PC-9 (cell line): ENCODE measurements at regions not wholly inside any gene's neighbourhood (a gene's known extent, or its start where the extent isn't known, plus 50 kb on each side); places are given as distances from the start of the nearest gene placed in this dataset.

ENCODE experiments used
- BruUV-seq: library from RNA; stranded (reverse); fragments of 400-500 nt; replicated peaks from 2 replicates; lab custom pipeline; 2021; lab: Mats Ljungman, UMichigan
- CTCF ChIA-PET: fragments of 300-600 bp; sonication (Branson Sonifier 250); formaldehyde crosslinking; loops from one replicate; lab custom pipeline; 2022; ENCODE audit warnings: antibody characterized with exemption; lab: Charles Lee
- POLR2A ChIA-PET: fragments of 300-600 bp; sonication (Branson Sonifier 250); formaldehyde crosslinking; loops from one replicate; lab custom pipeline; 2022; ENCODE audit warnings: antibody characterized with exemption; ENCODE audit not compliant: unreplicated experiment; lab: Charles Lee
- DNase-seq, 2 experiments: peaks; one replicate each; pipeline versions ENCODE4 v3.0.0 to v3.0.0-alpha.2; 2015 to 2022; ENCODE audit warnings: mixed read lengths in 1 of 2
- H2AFZ ChIP-seq: fragments of 200-600 bp; sonication (generic); 2 replicates; pipeline ENCODE4 v1.8.1; 2017; ENCODE audit warnings: antibody characterized with exemption
- H3F3A ChIP-seq: fragments of 200-600 bp; sonication (generic); 2 replicates; pipeline ENCODE4 v1.8.1; 2017; ENCODE audit warnings: antibody characterized with exemption, mild to moderate bottlenecking, low read depth; ENCODE audit not compliant: insufficient read depth
- H3K27ac ChIP-seq: fragments of 200-600 bp; sonication (generic); 2 replicates; pipeline ENCODE4 v1.6.1; 2016; ENCODE audit warnings: mixed run types
- H3K27me3 ChIP-seq: fragments of 200-600 bp; sonication (generic); 2 replicates; pipeline ENCODE4 v1.6.1; 2016; ENCODE audit warnings: low read depth, mixed run types; ENCODE audit not compliant: insufficient read depth
- H3K36me3 ChIP-seq: fragments of 200-600 bp; sonication (generic); 2 replicates; pipeline ENCODE4 v1.6.1; 2016; ENCODE audit warnings: low read depth, mixed run types
- H3K4me1 ChIP-seq: fragments of 200-600 bp; sonication (generic); replicated peaks from 2 replicates; pipeline ENCODE4 v1.6.1; 2016; ENCODE audit warnings: mixed run types; ENCODE audit not compliant: insufficient read depth
- H3K4me2 ChIP-seq: fragments of 200-600 bp; sonication (generic); 2 replicates; pipeline ENCODE4 v1.6.1; 2017; ENCODE audit warnings: mixed run types
- H3K4me3 ChIP-seq: fragments of 200-600 bp; sonication (generic); 2 replicates; pipeline ENCODE4 v1.6.1; 2016; ENCODE audit warnings: mixed run types
- H3K79me2 ChIP-seq: fragments of 200-600 bp; sonication (generic); 2 replicates; pipeline ENCODE4 v1.6.1; 2017; ENCODE audit warnings: low read depth, mixed run types
- H3K9me2 ChIP-seq: fragments of 200-600 bp; sonication (generic); 2 replicates; pipeline ENCODE4 v1.8.1; 2017; ENCODE audit warnings: mild to moderate bottlenecking; ENCODE audit not compliant: insufficient read depth
- H3K9me3 ChIP-seq: fragments of 200-600 bp; sonication (generic); 2 replicates; pipeline ENCODE4 v1.8.1; 2016; ENCODE audit warnings: low read depth; ENCODE audit not compliant: insufficient read depth
- H4K20me1 ChIP-seq: fragments of 200-600 bp; sonication (generic); 2 replicates; pipeline ENCODE4 v1.8.1; 2017; ENCODE audit not compliant: insufficient read depth
- CTCF ChIP-seq: fragments of 200-600 bp; sonication (generic); conservative IDR thresholded peaks from 2 replicates; pipeline ENCODE4 v1.6.1; 2017; ENCODE audit warnings: mixed run types, antibody characterized with exemption, mild to moderate bottlenecking, moderate library complexity
- EZH2 ChIP-seq: fragments of 200-600 bp; sonication (generic); IDR thresholded peaks from 2 replicates; pipeline ENCODE4 v1.8.0; 2017; ENCODE audit warnings: antibody characterized with exemption, low read depth
- intact Hi-C: fragments of 100-400 bp; cut with micrococcal nuclease; formaldehyde crosslinking; loops from one replicate; pipeline ENCODE4 v1.10.0; 2022; ENCODE audit not compliant: unreplicated experiment

DNA sequence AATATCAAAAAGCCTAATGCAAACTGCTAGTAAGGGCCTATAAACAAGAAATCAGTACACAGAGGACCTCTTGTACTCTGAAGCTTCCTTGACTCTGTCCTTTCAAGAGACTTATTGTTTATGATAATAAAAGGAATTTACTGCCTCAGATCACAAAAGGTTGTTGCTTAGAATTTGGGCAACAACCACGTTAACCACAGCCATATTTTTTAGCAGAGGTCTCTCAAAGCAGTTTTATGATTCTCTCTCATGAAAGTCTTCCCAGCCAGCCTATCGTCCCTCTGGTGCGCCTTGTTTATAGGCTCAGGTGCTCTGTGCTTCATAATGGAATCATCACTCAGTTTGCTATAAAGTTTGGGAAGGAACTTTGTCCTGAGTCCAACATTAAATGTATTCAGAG is 270.6 kb downstream of the RCHY1 start:
- Histone ChIP-seq H3K4me3 (no peak overlapping the region), H3K27me3 (no peaks in the 10 kb centered on the region), H3F3A (peaks cover 5% of the 10 kb centered on the region; the same call in 1 of the 2 replicates), H3K36me3 (no peaks in the 10 kb centered on the region), H3K79me2 (no peaks in the 10 kb centered on the region), H2AFZ (no peak overlapping the region), H3K9me3 (no peaks in the 10 kb centered on the region), H3K4me1 (peaks cover 10% of the 10 kb centered on the region), H4K20me1 (no peaks in the 10 kb centered on the region), H3K9me2 (no peaks in the 10 kb centered on the region), H3K27ac (no peak overlapping the region), H3K4me2 (no peak overlapping the region)
- BruUV-seq: no TSS peak
- ChIA-PET CTCF (no interaction called here), POLR2A (no interaction called here)
- intact Hi-C loops: no loop called here
- DNase-seq: no peak
- TF ChIP-seq CTCF (no peak), EZH2 (no peak)

GRCh38 chr4:75235359-75235951 is 278.7 kb downstream of the RCHY1 start:
- Histone ChIP-seq H3K4me1 (no peaks in the 10 kb centered on the region), H3K36me3 (no peaks in the 10 kb centered on the region), H3K9me3 (no peaks in the 10 kb centered on the region), H3K27me3 (no peaks in the 10 kb centered on the region), H3K27ac (no peak overlapping the region), H3K9me2 (no peaks in the 10 kb centered on the region), H3F3A (no peaks in the 10 kb centered on the region), H3K4me2 (no peak overlapping the region), H3K79me2 (no peaks in the 10 kb centered on the region), H3K4me3 (no peak overlapping the region), H4K20me1 (no peaks in the 10 kb centered on the region), H2AFZ (no peak overlapping the region)
- POLR2A ChIA-PET: no interaction called here
- CTCF ChIA-PET: no interaction called here
- intact Hi-C loops: no loop called here
- TF ChIP-seq EZH2: no peak
- no peak for TF ChIP-seq CTCF
- DNase-seq: no peak
- no TSS peak for BruUV-seq

DNA sequence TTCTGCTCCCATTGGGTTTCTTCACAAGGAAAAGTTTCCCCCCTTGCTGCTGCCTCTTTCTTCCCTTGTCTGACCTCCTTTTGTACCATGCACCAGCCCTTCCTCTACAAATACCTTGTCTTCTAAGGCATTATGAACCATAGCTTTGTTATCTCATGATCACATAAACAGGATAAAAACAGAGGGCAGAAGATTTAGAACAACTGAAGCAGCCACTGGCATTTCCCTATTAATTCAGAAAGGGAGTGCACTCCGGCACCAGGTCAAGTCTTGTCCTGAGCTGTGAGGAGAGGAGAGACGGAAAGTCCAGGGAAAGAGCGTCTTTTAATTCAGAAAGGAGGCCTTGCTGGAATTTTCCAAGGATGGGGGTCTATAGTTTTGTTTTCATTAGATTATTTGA is 281.7 kb downstream of the RCHY1 start:
- H3K36me3 ChIP-seq: no peaks in the 10 kb centered on the region
- H3F3A ChIP-seq: no peaks in the 10 kb centered on the region
- CTCF ChIA-PET: no interaction called here
- TF ChIP-seq EZH2: no peak
- TF ChIP-seq CTCF: no peak
- intact Hi-C loops: no loop called here
- no peaks in the 10 kb centered on the region for H3K27me3 ChIP-seq
- H3K4me3 ChIP-seq: no peak overlapping the region
- H2AFZ ChIP-seq: no peak overlapping the region
- no peak for DNase-seq
- H3K9me2 ChIP-seq: no peaks in the 10 kb centered on the region
- H3K27ac ChIP-seq: no peak overlapping the region
- H3K9me3 ChIP-seq: no peaks in the 10 kb centered on the region
- no peaks in the 10 kb centered on the region for H4K20me1 ChIP-seq
- no peak overlapping the region for H3K4me2 ChIP-seq
- no TSS peak for BruUV-seq
- no peaks in the 10 kb centered on the region for H3K4me1 ChIP-seq
- POLR2A ChIA-PET: interaction anchor here (0.7 kb wide), 1 partner anchor 1106 kb away, joined by 6 read pairs; no protein-coding TSS in a partner anchor
- no peaks in the 10 kb centered on the region for H3K79me2 ChIP-seq
